ENCODE measurements at regions not wholly inside any gene's neighbourhood (a gene's known extent, or its start where the extent isn't known, plus 50 kb on each side); places are given as distances from the start of the nearest gene placed in this dataset.

DNA sequence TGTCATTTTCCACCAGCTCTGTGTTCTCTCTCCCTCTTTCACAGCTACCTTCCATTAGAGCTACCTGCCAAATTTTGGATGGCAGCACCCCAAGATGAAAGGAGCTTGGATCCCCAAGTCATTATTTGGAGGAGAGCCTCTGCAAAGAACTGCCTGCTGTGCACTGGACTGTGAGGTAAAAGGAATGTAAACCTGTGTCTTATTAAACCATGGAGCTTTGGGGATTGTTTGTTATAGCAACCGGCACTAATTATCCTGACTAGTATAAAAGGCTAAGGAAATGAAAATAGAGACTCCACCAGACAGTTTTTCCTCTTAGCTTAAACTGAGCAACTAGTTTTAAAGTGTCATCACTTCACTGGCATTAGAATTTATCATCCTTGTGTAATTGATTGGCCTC is 191.6 kb upstream of the DTNBP1 start:
- H3K79me2 ChIP-seq (ENCODE audit: insufficient read depth): no peaks in the 10 kb centered on the region
- WGBS, 2 experiments (ENCODE audit: low coverage in 1 of 2, low lambda C conversion rate in 2 of 2, missing lambda C conversion rate in 2 of 2): 81 to 88% methylated on average over 1 of the region's 1 CpG
- H3K9me2 ChIP-seq (ENCODE audit: insufficient read depth): no peaks in the 10 kb centered on the region
- no peak overlapping the region for H3K9ac ChIP-seq
- H3K4me1 ChIP-seq (ENCODE audit: insufficient read depth): no peaks in the 10 kb centered on the region
- no peaks in the 10 kb centered on the region for H3K36me3 ChIP-seq (ENCODE audit: low read depth)
- no peaks in the 10 kb centered on the region for H3K9me3 ChIP-seq (ENCODE audit: low read depth)
- no peak overlapping the region for H3K4me2 ChIP-seq (ENCODE audit: unreplicated experiment)
- TF ChIP-seq EZH2phosphoT487 (IDR thresholded peaks at IDR 0.05; ENCODE audit: insufficient read depth, low read depth): no peak
- no peak for TF ChIP-seq EZH2 (IDR thresholded peaks at IDR 0.05; ENCODE audit: insufficient read depth, poor library complexity, severe bottlenecking)
- H3K27ac ChIP-seq: no peak overlapping the region
- no peak for DNase-seq
- no peak overlapping the region for H2AFZ ChIP-seq
- no peak overlapping the region for H3K4me3 ChIP-seq
- H3K27me3 ChIP-seq (replicated peaks; ENCODE audit: insufficient read depth): peaks cover 24% of the 10 kb centered on the region
- H4K20me1 ChIP-seq (ENCODE audit: insufficient read depth): no peaks in the 10 kb centered on the region
- in situ Hi-C loops (cut with MboI): no loop called here
- H3F3A ChIP-seq (ENCODE audit: insufficient read depth): no peaks in the 10 kb centered on the region

DNA sequence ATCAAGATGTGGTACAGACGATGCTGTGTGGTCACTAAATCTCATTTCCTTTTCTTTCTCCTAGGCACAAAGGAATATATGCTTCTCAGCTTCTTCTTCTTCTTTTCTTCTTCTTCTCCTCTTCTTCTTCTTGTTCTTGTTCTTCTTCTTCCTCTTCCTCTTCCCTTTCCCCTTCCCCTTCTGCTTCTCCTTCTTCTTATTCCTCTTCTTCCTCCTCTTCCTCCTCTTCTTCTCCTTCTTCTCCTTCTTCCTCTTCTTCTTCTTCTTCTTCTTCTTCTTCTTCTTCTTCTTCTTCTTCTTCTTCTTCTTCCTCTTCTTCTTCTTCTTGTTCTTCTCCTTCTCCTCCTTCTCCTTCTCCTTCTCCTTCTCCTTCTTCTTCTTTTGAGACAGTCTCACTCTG is 190.4 kb upstream of the DTNBP1 start:
- no peaks in the 10 kb centered on the region for H3K9me3 ChIP-seq (ENCODE audit: low read depth)
- in situ Hi-C loops (cut with MboI): no loop called here

DNA sequence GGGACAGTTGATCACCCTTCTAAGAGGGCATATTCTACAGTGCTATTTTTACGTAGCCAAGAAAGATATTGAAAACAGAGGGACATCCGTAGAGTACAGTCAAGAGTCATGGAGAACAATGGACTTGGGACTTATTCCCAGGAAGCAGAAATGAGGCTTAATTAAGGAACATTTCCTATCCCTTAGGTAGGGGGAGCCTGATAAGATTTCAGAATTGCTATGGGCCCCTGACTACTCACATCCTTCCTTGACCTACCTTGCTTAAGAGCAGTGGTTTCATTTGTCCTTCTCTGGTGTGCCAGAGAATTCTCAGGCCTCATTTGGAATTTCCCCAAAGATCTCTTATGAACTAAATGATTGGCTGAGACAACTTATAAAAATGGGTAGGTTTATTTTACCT is 189.5 kb upstream of the DTNBP1 start:
- DNase-seq: no peak
- H3K27me3 ChIP-seq (replicated peaks; ENCODE audit: insufficient read depth): peaks cover 14% of the 10 kb centered on the region
- no peaks in the 10 kb centered on the region for H3K79me2 ChIP-seq (ENCODE audit: insufficient read depth)
- H3K4me3 ChIP-seq: no peak overlapping the region
- H3K9ac ChIP-seq: no peak overlapping the region
- no peaks in the 10 kb centered on the region for H3K4me1 ChIP-seq (ENCODE audit: insufficient read depth)
- 65 to 71% methylated on average over 2 of the region's 2 CpGs for WGBS, 2 experiments (ENCODE audit: low coverage in 1 of 2, low lambda C conversion rate in 2 of 2, missing lambda C conversion rate in 2 of 2)
- TF ChIP-seq EZH2phosphoT487 (IDR thresholded peaks at IDR 0.05; ENCODE audit: insufficient read depth, low read depth): no peak
- no peak for TF ChIP-seq EZH2 (IDR thresholded peaks at IDR 0.05; ENCODE audit: insufficient read depth, poor library complexity, severe bottlenecking)
- no peak overlapping the region for H2AFZ ChIP-seq
- no peaks in the 10 kb centered on the region for H3K36me3 ChIP-seq (ENCODE audit: low read depth)
- in situ Hi-C loops (cut with MboI): no loop called here
- H3K27ac ChIP-seq: no peak overlapping the region
- H3F3A ChIP-seq (ENCODE audit: insufficient read depth): no peaks in the 10 kb centered on the region
- H4K20me1 ChIP-seq (ENCODE audit: insufficient read depth): no peaks in the 10 kb centered on the region
- no peaks in the 10 kb centered on the region for H3K9me2 ChIP-seq (ENCODE audit: insufficient read depth)
- no peaks in the 10 kb centered on the region for H3K9me3 ChIP-seq (ENCODE audit: low read depth)
- H3K4me2 ChIP-seq (ENCODE audit: unreplicated experiment): no peak overlapping the region

More for the DNA sequence above, 190.4 kb upstream of the DTNBP1 start:
- Histone ChIP-seq H3K4me3 (no peak overlapping the region), H3F3A (ENCODE audit: insufficient read depth) (no peaks in the 10 kb centered on the region), H2AFZ (no peak overlapping the region), H3K4me1 (ENCODE audit: insufficient read depth) (no peaks in the 10 kb centered on the region), H3K27ac (no peak overlapping the region), H3K9me2 (ENCODE audit: insufficient read depth) (no peaks in the 10 kb centered on the region), H3K9ac (no peak overlapping the region), H4K20me1 (ENCODE audit: insufficient read depth) (no peaks in the 10 kb centered on the region), H3K36me3 (ENCODE audit: low read depth) (no peaks in the 10 kb centered on the region), H3K27me3 (replicated peaks; ENCODE audit: insufficient read depth) (peaks cover 14% of the 10 kb centered on the region), H3K79me2 (ENCODE audit: insufficient read depth) (no peaks in the 10 kb centered on the region), H3K4me2 (ENCODE audit: unreplicated experiment) (no peak overlapping the region)
- 77 to 83% methylated on average over 1 of the region's 1 CpG for WGBS, 2 experiments (ENCODE audit: low coverage in 1 of 2, low lambda C conversion rate in 2 of 2, missing lambda C conversion rate in 2 of 2)
- TF ChIP-seq EZH2phosphoT487 (IDR thresholded peaks at IDR 0.05; ENCODE audit: insufficient read depth, low read depth) (no peak), EZH2 (IDR thresholded peaks at IDR 0.05; ENCODE audit: insufficient read depth, poor library complexity, severe bottlenecking) (no peak)
- no peak for DNase-seq

DNA sequence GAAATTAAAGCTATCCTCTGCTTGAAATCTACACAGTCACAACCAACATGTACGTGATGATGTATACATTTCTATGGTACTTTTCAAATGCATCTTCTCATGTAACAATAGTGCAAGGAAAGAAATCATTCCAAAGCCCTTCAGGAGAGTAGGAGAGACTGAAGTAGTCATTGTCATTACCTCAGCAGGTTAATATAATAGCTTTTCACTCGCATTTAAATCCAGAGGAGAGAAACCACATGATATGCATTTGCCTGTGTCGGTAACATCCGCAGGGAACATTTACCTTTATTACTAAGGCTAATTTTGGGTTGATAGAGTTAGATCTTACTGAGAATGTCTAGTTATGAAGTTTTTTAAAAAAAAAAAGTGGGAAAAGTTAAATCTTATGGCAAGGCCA is 186.6 kb upstream of the DTNBP1 start:
- H3K27me3 ChIP-seq (replicated peaks; ENCODE audit: insufficient read depth): peaks cover 14% of the 10 kb centered on the region
- H2AFZ ChIP-seq: no peak overlapping the region
- no peaks in the 10 kb centered on the region for H3K9me2 ChIP-seq (ENCODE audit: insufficient read depth)
- H3K9ac ChIP-seq: no peak overlapping the region
- no peak overlapping the region for H3K27ac ChIP-seq
- in situ Hi-C loops (cut with MboI): no loop called here
- 80% methylated on average over 4 of the region's 4 CpGs for WGBS, 2 experiments (ENCODE audit: low coverage in 1 of 2, low lambda C conversion rate in 2 of 2, missing lambda C conversion rate in 2 of 2)
- TF ChIP-seq EZH2phosphoT487 (IDR thresholded peaks at IDR 0.05; ENCODE audit: insufficient read depth, low read depth) (no peak), EZH2 (IDR thresholded peaks at IDR 0.05; ENCODE audit: insufficient read depth, poor library complexity, severe bottlenecking) (no peak)
- H3K9me3 ChIP-seq (ENCODE audit: low read depth): no peaks in the 10 kb centered on the region
- H3K4me1 ChIP-seq (ENCODE audit: insufficient read depth): no peaks in the 10 kb centered on the region
- no peak for DNase-seq
- H3F3A ChIP-seq (ENCODE audit: insufficient read depth): no peaks in the 10 kb centered on the region
- no peaks in the 10 kb centered on the region for H3K36me3 ChIP-seq (ENCODE audit: low read depth)
- no peaks in the 10 kb centered on the region for H3K79me2 ChIP-seq (ENCODE audit: insufficient read depth)
- no peaks in the 10 kb centered on the region for H4K20me1 ChIP-seq (ENCODE audit: insufficient read depth)
- H3K4me3 ChIP-seq: no peak overlapping the region
- no peak overlapping the region for H3K4me2 ChIP-seq (ENCODE audit: unreplicated experiment)

DNA sequence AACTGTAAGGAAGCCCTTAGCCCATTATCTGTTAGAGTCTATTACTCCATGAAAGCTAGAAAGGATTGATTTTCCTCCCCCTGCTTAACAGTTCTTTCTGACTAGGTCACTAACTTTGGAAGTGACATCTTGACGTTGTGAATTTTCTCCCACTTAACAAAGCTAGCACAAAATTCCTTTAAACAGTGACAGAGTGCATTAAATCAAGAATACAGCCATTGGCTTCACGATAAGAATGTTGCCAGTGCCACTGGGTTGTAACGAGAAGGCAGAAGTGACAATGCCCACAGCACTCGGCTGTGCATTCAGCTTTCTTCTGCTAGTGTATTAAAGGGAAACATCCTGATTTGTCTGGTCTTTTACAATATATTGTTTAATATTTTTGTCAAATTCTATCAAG is 182.7 kb upstream of the DTNBP1 start:
- Histone ChIP-seq H3K4me1 (ENCODE audit: insufficient read depth) (no peaks in the 10 kb centered on the region), H3K9me2 (ENCODE audit: insufficient read depth) (no peaks in the 10 kb centered on the region), H3K36me3 (ENCODE audit: low read depth) (no peaks in the 10 kb centered on the region), H3K4me2 (ENCODE audit: unreplicated experiment) (no peak overlapping the region), H3K9me3 (ENCODE audit: low read depth) (no peaks in the 10 kb centered on the region), H3F3A (ENCODE audit: insufficient read depth) (no peaks in the 10 kb centered on the region), H2AFZ (no peak overlapping the region), H3K4me3 (no peak overlapping the region), H3K27me3 (replicated peaks; ENCODE audit: insufficient read depth) (peaks cover 11% of the 10 kb centered on the region; the same call in 1 of the 2 replicates), H3K27ac (no peak overlapping the region), H3K79me2 (ENCODE audit: insufficient read depth) (no peaks in the 10 kb centered on the region), H3K9ac (no peak overlapping the region), H4K20me1 (ENCODE audit: insufficient read depth) (no peaks in the 10 kb centered on the region)
- no peak for DNase-seq
- 63 to 68% methylated on average over 4 of the region's 4 CpGs for WGBS, 2 experiments (ENCODE audit: low coverage in 1 of 2, low lambda C conversion rate in 2 of 2, missing lambda C conversion rate in 2 of 2)
- in situ Hi-C loops (cut with MboI): no loop called here
- no peak for TF ChIP-seq EZH2phosphoT487 (IDR thresholded peaks at IDR 0.05; ENCODE audit: insufficient read depth, low read depth)
- TF ChIP-seq EZH2 (IDR thresholded peaks at IDR 0.05; ENCODE audit: insufficient read depth, poor library complexity, severe bottlenecking): no peak

All from GM23248 (cell line).